HG03175 (cell line): ENCODE measurements at regions not wholly inside any gene's neighbourhood (a gene's known extent, or its start where the extent isn't known, plus 50 kb on each side); places are given as distances from the start of the nearest gene placed in this dataset.
"Not testable (repeated sequence)": the region's sequence is repeated elsewhere in the genome, so short reads cannot be mapped to it uniquely, and the experiment has no call there.

Experiments used
- ATAC-seq: cut with Tn5 transposase; IDR thresholded peaks from one replicate; pipeline ENCODE4 v1.9.1; 2021; ENCODE audit warnings: mild to moderate bottlenecking, moderate library complexity; ENCODE audit not compliant: unreplicated experiment

- not testable (repeated sequence) for ATAC-seq
Observed at GRCh38 chr4:57729775-57730570, 619.8 kb upstream of the IGFBP7 start.

GRCh38 chr4:57726154-57726553 lies 616.0 kb upstream of the IGFBP7 start:
- no peak for ATAC-seq

- ATAC-seq = no peak
Observed at GRCh38 chr4:57719456-57719855, 609.3 kb upstream of the IGFBP7 start.

GRCh38 chr4:57714313-57714712 lies 604.1 kb upstream of the IGFBP7 start:
- ATAC-seq = not testable (repeated sequence)

GRCh38 chr4:57710053-57710452 lies 599.9 kb upstream of the IGFBP7 start:
- no peak for ATAC-seq

GRCh38 chr4:57691370-57691769 lies 581.2 kb upstream of the IGFBP7 start:
- no peak for ATAC-seq

- no peak for ATAC-seq
Observed at GRCh38 chr4:57689693-57690205, 579.6 kb upstream of the IGFBP7 start.

- ATAC-seq = no peak
Observed at GRCh38 chr4:57682275-57682674, 572.1 kb upstream of the IGFBP7 start.

- no peak for ATAC-seq
Observed at GRCh38 chr4:57679969-57680368, 569.8 kb upstream of the IGFBP7 start.

GRCh38 chr4:57676394-57676793 lies 566.2 kb upstream of the IGFBP7 start:
- no peak for ATAC-seq

- no peak for ATAC-seq
Observed at GRCh38 chr4:57672846-57673433, 562.8 kb upstream of the IGFBP7 start.

- ATAC-seq = no peak
Observed at GRCh38 chr4:57668621-57669020, 558.4 kb upstream of the IGFBP7 start.

GRCh38 chr4:57665806-57666205 lies 555.6 kb upstream of the IGFBP7 start:
- no peak for ATAC-seq

GRCh38 chr4:57661517-57662090 lies 551.4 kb upstream of the IGFBP7 start:
- ATAC-seq = no peak

GRCh38 chr4:57658673-57659072 lies 548.5 kb upstream of the IGFBP7 start:
- no peak for ATAC-seq

GRCh38 chr4:57658188-57658587 lies 548.0 kb upstream of the IGFBP7 start:
- no peak for ATAC-seq

- no peak for ATAC-seq
Observed at GRCh38 chr4:57655342-57655741, 545.2 kb upstream of the IGFBP7 start.

- ATAC-seq = no peak
Observed at GRCh38 chr4:57652779-57653178, 542.6 kb upstream of the IGFBP7 start.

GRCh38 chr4:57640391-57641100 lies 530.4 kb upstream of the IGFBP7 start:
- ATAC-seq = no peak

- ATAC-seq = no peak
Observed at GRCh38 chr4:57639561-57640382, 529.6 kb upstream of the IGFBP7 start.

GRCh38 chr4:57635910-57636309 lies 525.7 kb upstream of the IGFBP7 start:
- no peak for ATAC-seq
